ENCODE measurements at regions not wholly inside any gene's neighbourhood (a gene's known extent, or its start where the extent isn't known, plus 50 kb on each side); places are given as distances from the start of the nearest gene placed in this dataset.

DNA sequence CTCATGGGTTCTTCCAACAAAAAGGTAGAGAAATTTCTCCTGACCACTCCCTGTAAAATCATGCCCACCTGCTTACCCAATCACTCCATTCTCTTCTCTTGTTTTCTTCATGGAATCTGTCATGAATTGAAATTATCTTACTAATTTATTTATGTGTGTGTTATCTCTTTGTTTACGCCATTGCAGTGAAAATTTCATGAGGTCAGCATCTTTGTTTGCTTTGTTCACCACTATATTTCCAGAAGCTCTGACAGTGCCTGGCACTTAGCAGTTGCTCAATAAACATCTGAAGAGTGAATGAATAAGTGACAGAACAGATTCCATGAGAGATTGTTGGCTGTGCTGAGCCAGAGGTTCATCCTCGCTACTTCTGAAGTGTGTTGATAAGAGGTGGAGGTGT, 329.5 kb downstream of the NXPE2 start:
- no peak for DNase-seq

GRCh38 chr11:115008799-115009198, 330.5 kb downstream of the NXPE2 start:
- no peak for DNase-seq

- no peak for DNase-seq
Observed at GRCh38 chr11:115017529-115017928, 339.2 kb downstream of the NXPE2 start.

DNA sequence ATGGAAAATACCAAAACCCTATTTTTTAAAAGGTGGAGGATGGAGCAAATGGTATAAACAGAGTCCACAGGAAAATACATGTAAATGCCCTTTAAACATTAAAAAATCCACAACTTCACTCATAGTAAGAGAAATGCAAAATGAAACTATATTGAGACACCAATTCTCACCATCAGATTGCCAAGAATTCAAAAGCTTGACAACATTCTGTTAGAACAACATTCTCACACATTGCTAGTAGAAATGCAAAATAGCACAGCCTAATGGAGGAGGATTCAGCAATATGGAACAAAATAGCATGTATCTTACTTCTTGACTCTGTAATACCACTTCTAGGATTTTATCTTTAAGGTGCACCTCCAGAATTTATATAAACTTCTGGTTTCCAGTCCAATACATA, 351.8 kb downstream of the NXPE2 start:
- DNase-seq, result no peak

DNA sequence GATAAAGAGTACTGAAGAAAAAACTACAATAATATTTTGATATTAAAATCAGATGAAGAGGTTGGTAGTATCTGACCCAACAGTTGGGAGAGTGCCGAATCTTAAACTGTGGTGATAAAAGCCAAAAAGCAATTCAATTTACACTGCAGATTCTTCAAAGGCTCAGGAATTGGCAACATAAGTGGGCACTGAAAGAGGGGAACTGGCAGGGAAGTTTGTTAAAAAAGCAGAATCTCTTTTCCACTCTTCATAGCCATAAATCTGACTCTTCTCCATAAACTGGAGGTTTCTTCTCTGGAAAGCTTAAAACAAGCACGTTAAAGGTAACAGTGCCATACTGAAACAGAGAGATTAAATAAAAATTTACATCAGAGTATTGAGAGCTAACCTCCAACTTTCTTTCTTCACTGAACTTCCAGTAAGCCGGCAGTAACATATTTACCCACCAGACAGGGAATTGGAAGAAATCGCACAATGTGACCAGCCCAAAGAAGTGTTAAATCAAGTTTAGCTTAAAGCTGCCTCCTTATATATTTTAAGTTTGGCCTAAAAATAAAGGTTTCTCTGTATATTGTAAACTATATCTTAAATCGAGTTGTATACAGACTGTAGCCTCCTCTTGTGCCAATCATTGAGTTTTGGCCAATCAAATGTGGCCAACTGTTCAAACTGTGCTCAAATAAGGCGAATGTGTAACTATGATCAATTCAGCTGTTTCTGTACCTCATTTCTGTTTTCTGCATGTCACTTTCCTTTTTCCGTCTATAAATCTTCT, 358.3 kb downstream of the NXPE2 start:
- DNase-seq, result no peak

DNA sequence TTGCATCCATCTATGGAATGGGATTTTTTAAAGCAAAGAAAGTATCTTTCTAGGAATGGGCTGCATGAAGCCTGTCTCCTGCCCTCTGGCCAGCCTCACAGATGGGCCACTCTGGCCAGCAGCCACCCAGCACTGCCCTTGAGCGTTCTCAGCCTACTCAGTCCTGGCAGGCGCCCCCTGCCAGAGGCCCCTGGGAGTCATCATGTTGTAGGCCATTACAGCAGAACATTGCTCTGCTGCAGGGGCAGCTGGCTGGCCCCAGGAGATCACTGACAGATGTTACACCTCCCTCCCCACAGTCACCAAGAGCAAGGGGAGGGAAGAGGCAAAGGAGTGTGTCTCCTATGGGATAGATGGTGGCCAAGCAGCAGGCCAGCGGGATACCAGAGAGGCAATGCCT, 363.7 kb downstream of the NXPE2 start:
- no peak for DNase-seq

DNA sequence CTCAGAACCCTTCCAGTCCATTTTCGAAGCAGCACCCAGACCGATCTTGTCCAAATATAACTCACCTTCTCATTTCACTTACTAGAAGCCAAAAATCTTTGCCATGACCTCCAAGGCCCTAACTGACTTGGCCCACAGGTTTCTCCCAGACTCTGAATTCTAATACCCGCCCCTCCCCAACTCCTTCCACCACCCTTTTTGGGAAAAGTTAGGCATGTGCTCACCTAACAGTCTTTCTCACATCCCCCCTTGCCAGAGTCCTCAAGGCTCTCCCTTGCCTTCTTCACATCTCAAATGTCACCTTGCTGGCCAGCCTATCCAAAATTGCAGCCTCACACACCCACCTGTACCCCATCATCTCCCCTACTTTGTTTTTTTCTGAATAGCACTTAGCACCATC, 369.3 kb downstream of the NXPE2 start:
- no peak for DNase-seq

DNA sequence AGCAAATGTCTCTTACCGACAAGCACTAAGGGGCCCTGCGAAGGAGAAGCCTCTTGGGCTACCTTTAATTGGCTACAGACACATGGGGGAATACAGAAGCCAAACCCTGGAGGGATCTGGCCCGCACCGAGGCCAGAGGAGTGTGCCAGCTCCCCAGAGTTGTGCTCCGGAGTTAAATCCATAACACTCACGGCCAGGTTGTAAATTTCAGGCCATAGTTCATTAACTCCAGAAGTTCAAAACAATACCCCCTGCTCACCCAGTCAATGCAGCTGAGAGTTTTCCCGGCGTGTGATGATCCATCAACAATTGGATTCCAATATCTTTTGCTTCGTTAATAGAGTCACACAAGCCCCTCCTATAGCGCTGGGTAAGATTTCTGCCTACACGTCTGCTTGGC, 371.5 kb downstream of the NXPE2 start:
- DNase-seq, result no peak

- DNase-seq, result no peak
Observed at GRCh38 chr11:115050756-115051155, 372.4 kb downstream of the NXPE2 start.

DNA sequence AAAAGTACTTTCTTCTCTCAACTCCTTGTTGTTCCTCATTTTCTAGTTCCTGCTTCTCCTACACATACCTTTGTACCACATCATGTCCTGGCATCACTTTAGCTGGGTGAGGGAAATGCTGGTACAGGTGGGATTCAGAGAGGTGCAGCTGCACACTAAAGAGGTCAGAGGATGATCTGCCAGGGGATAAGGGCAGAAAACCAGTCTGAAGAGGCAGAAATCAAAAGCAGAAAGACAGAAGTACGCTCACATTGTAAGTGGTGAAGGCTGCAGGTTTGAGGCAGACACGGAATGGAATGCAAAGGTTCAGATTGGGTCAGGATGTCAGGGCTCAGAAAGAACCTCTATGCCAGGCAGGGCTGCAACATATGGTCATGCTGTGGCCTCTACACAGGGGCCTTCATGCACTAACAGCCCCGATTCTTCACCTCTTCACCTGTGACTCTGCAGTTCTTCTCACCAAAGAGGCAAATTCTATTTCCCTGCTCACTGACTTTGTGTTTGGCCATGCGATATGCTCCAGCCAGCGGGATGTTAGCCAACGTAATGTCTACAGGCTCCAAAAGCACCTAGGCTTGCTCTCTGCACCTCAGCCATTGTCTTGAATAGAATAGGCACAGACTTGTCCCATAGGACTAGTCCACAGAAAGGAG, 373.7 kb downstream of the NXPE2 start:
- DNase-seq, result no peak

DNA sequence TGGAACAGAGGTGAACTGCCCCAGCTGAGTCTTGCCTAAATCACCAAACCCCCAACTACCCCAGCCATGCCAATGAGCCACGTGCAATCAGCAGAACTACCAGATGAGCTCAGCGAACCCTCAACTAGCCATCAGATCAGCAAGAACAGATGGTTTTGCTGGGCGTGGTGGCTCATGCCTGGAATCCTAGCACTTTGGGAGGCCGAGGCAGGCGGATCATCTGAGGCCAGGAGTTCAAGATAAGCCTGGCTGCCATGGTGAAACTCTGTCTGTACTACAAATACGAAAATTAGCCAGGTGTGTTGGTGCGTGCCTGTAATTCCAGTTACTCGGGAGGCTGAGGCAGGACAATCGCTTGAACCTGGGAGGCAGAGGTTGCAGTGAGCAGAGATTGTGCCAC, 374.3 kb downstream of the NXPE2 start:
- no peak for DNase-seq

DNA sequence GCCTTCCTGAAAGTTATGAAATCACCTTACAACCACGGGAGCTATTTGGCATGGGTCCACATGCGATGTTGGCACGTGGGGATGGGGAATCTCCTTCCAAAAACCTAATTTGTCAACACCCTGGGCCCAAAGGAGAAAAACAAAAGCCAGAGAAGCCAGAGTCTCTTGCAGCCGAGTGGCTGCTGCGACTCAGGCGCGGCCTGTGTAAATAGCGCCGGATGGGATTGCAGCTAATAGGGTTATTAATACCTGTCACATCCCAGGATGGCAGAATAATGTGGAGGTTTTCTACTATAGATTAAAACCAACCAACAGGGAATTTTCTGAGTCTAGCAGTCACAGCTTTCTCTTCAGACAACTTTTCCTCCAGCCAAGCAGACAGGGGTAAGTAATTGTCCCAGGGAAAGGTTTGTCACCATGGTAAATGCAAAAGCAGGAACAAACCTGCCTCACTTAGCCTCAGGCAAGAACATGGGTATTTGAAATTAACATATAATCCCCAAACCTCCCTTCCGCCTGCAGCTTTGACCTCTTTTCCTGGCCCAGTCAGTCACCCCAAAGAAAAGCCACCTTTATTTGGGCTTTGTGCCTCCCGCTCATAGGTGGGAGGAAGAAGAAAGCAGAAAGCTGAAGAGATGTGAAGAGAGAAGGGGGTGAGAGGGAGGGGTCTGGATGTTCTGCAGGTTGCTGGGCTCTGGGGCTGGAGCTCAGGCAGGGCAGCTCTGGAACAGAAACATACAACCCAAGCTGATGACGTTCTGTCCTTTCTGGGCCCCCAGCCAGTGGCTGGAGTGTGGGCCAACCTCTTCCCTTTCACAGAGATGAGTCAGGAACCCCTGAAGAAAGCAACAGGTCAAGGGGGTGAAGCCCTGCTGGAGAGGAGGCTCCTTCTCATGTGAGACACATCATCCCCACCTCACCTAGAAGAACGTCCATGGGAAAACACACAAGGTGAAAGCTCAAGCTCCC, 376.5 kb downstream of the NXPE2 start:
- DNase-seq, result peak in 6 of 56 donors; percentile 1 to 55 (median 16)

DNA sequence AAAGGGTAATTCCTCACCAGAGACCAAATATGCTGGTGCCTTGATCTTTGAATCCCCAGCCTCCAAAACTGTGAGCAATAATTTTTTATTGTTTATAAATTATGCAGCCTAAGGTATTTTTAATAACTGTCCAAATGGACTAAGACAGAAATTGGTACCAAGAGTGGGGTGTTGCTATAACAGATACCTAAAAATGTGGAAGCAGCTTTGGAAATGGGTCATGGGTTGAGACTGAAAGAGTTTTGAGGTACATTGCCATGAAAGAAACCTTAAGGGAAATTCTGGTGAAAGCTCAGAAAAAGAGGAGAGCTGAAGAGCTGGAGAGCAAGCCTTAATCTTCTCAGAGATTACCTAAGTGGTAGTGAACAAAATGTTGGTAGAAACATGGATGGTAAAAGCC, 378.2 kb downstream of the NXPE2 start:
- no peak for DNase-seq

- DNase-seq, result no peak
Observed at GRCh38 chr11:115060840-115061239, 382.5 kb downstream of the NXPE2 start.

DNA sequence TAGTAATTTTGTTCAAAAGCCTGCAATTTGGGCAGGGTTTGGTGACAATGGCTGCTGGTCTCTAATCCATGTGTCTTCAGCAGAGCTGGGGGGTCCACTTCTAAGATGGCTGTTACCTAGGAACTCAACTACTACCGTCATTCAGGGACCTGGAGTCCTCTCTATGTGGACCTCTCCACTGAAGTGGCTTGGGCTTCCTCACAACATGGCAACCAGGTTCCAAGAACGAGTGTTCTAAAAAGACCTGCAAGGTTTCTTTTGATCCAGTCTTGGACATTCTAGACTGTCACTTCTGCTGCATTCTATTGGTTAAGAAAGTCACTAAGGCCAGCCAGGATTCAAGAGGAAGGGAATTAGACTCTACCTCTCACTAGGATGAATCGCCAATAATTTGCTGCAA, 387.0 kb downstream of the NXPE2 start:
- no peak for DNase-seq

GRCh38 chr11:115065830-115066664, 387.7 kb downstream of the NXPE2 start:
- DNase-seq, result peak in 9 of 56 donors; percentile 3 to 48 (median 32)

GRCh38 chr11:115067471-115067870, 389.1 kb downstream of the NXPE2 start:
- no peak for DNase-seq

GRCh38 chr11:115067900-115068530, 389.7 kb downstream of the NXPE2 start:
- DNase-seq, result no peak

DNA sequence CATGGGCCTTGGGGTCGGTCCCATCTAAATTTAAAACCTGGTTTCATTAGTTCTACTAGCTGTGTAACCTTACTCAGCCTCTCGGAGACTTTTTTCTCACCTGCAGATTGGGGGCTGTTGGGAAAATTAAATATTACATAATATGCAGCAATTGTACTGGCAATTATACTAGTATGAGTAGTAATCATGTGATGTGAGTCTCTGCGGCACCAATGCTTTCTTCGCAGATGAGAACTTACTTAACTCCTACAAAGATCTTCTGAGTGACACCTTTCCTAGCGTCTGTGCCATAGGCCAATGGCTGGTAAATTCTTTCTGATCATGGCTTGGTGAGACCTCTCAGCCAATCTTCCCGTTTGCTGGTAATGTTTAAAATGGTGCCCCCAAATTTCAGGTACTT, 391.3 kb downstream of the NXPE2 start:
- peak in 9 of 56 donors; percentile 4 to 59 (median 17) for DNase-seq

- peak in 4 of 56 donors; percentile 9 to 30 (median 16) for DNase-seq
Observed at GRCh38 chr11:115075356-115075755, 397.0 kb downstream of the NXPE2 start.
